Caki2 (cell line): ENCODE measurements at regions not wholly inside any gene's neighbourhood (a gene's known extent, or its start where the extent isn't known, plus 50 kb on each side); places are given as distances from the start of the nearest gene placed in this dataset.

Experiments used
- DNase-seq: peaks from one replicate; pipeline ENCODE4 v3.0.0-alpha.2; 2015; ENCODE audit warnings: low read depth
- in situ Hi-C: cut with HindIII; loops from 2 replicates; pipeline ENCODE4 v1.10.0; 2016; ENCODE audit warnings: low sequenced_read_pairs, low pct_unique_long_range_greater_than_20kb, mixed read lengths

DNA sequence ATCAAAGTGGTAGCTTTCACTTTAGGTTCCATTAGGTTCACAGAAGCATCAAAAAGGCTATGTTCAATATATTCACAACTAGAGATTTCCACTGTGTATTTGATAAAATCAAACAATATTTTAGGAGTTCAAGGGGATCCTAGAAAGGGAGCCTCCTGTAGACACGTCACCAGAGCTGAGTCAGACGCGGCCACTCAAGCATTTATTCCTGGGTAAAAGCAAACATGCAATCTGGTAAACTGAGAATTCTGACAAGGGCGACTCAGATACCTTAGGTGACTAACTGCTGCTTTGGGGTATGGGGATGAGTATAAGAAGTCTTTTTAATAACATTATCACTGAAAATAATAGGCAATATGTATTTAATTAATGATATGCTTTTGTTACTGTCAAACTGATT lies 118.7 kb upstream of the HMGN3 start:
- in situ Hi-C loops = no loop called here
- no peak for DNase-seq

DNA sequence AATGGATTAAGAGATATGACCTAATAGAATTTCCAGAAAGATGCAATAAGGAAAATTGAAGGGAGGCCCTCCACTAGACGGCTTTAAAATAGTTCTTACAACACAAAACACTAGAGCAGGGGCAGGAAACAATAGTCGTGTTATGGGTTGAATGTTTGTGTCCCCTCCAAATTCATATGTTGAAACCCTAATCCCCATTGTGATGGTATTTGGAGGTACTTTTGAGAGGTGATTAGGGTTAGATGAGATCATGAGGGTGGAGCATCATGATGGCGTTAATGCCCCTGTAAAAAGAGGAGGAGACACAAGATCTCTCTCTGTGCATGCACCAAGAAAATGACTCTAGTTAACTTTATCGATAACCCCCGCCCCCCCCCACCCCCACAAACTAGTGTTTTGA lies 104.0 kb upstream of the HMGN3 start:
- no peak for DNase-seq
- in situ Hi-C loops = no loop called here

DNA sequence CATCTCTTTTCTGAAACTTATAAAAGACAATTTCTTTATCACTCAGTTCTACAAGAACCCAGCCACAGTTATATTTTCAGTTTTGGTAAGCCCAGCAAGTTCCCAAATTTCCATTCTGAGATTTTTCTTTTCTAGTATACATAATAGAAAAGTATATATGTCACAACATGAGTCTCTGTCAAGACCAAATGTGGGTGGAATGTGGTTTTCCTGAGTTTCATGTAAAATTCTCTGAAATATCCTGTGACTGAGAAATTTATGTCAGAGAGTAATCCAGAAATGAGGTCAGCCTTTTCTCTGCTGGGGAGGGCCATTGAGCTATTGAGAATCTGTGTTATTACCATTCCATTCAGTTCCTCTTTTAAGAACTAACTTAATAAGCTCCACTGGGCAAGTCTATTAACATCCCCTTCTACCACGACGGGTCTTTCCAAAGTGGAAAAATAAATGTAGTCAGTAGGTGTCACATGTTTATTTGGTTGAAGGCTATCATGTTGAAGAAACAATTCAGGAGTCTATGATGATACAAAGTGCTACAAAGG lies 100.7 kb upstream of the HMGN3 start:
- DNase-seq = no peak
- in situ Hi-C loops = no loop called here

DNA sequence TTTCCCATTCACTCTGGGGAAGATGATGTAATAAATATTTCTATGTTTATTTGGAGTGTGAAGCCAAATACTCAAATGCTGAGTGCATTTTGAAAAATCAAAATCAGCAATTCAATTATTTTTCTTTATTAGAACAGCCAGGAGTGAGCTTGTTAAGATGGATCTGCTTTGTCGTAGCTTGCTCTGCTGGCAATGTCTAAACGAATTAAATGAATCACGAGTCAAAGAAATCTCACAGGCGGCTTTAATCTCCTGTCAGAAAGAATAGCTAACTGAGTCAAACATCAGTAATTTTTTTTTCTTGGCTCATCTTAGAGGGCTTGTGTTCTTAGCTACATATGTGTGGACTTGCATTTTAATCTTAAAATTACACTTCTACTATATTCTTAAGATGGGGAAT lies 100.2 kb upstream of the HMGN3 start:
- no peak for DNase-seq
- in situ Hi-C loops = no loop called here

DNA sequence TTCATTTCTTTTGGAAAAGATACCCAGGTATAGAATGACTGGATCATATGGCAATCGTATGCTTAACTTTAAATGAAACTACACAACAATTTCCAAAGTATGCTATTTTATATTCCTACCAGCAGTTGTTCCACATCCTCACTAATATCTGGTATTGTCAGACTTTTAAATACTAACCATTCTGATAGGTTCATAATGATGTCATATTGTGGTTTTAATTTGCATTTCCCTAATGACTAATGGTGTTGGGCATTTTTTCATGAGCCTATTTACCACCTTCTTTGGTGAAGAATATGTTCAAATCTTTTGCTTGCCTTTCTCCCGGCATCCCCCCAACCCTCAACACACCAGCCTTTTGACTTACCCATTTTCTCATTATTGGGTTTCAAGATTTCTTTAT lies 96.2 kb upstream of the HMGN3 start:
- in situ Hi-C loops = no loop called here
- no peak for DNase-seq

DNA sequence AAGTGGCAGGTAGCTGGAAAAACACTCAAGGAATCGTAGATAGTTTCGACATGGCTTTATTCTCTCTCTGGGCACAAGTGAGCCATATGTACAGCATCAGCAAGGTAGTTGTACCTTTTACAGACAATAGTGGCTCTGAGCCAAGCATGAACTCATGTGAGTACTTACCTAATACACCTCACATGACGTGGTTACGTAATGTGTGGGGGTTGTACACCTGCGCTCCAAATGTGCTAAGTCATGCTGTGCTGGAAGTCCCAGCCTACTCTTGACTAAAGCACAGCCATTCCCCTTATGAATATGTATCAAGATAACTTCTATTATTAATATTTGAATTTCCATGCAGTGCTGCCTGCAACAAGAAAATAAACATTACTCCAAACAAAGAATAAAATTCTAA lies 78.8 kb upstream of the HMGN3 start:
- peak; percentile 41 for DNase-seq
- in situ Hi-C loops = no loop called here

DNA sequence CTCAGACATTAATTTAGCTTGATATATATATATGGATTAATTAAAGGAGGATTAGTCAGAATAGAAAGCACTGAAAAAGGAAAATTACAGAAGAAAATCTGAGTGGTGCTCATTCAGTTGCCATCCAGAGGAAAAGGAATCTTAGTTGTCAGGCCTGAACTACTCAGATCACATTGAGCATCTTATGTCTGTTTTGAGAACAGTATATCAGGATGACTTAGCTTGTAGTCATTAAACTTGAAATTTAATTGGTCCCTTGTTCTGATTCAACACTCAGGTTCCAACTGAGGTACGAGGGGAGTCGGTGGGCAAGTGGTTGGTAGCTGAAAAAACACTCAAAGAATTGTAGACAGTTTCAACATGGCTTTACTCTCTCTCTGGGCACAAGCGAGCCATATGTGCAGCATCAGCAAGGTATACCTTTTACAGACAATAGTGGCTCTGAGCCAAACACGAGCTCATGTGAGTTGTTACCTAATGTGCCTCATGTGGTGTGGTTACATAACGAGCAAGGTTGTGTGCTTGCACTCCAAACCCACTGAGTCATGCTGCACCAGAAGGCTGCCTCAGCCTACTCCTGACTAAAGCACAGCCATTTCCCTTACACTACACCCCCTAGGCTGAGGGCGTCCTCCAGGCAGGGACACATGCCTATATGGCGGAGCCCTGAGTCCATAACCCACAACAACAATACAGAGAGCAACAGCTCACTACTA lies 73.0 kb upstream of the HMGN3 start:
- peak; percentile 23 for DNase-seq
- in situ Hi-C loops = no loop called here

GRCh38 chr6:79305020-79305419 lies 70.5 kb upstream of the HMGN3 start:
- in situ Hi-C loops = no loop called here

GRCh38 chr6:79302341-79302740 lies 67.9 kb upstream of the HMGN3 start:
- in situ Hi-C loops = no loop called here
- DNase-seq = no peak

More at GRCh38 chr6:79305020-79305419, 70.5 kb upstream of the HMGN3 start:
- DNase-seq = no peak

- in situ Hi-C loops = no loop called here
- no peak for DNase-seq
Measured at GRCh38 chr6:79301290-79301689, 66.8 kb upstream of the HMGN3 start.

GRCh38 chr6:79296211-79296610 lies 61.7 kb upstream of the HMGN3 start:
- in situ Hi-C loops = no loop called here

More at GRCh38 chr6:79296211-79296610, 61.7 kb upstream of the HMGN3 start:
- no peak for DNase-seq
